Small intestine (tissue), 7 donors: ENCODE measurements at regions not wholly inside any gene's neighbourhood (a gene's known extent, or its start where the extent isn't known, plus 50 kb on each side); places are given as distances from the start of the nearest gene placed in this dataset.
A peak's percentile ranks its signal among the peaks of the same experiment; 100 is the strongest.

Experiments used
- DNase-seq, 2 donors: peaks; one replicate each; pipeline versions ENCODE4 v3.0.0 to v3.0.0-alpha.2; 2013
- FAIRE-seq: peaks from 2 replicates; lab custom pipeline; 2012; peaks lifted over from hg19 to GRCh38; lab: Jason Lieb, UNC
- H3K27ac ChIP-seq, 3 donors: one replicate each; pipeline ENCODE4 v1.5.1; 2013; ENCODE audit warnings: low read length in 2 of 3, mild to moderate bottlenecking in 2 of 3, control low read depth in 1 of 3, inconsistent platforms in 1 of 3, low read depth in 1 of 3, moderate library complexity in 1 of 3
- H3K27me3 ChIP-seq, 3 donors: one replicate each; pipeline ENCODE4 v1.6.1; 2013; ENCODE audit warnings: low read length in 3 of 3, inconsistent platforms in 1 of 3; ENCODE audit not compliant: control insufficient read depth in 3 of 3, insufficient read depth in 3 of 3
- H3K36me3 ChIP-seq, 3 donors: one replicate each; pipeline ENCODE4 v1.6.1; 2013; ENCODE audit warnings: low read length in 3 of 3, inconsistent platforms in 1 of 3, low read depth in 1 of 3, mild to moderate bottlenecking in 1 of 3, moderate library complexity in 1 of 3; ENCODE audit not compliant: control insufficient read depth in 3 of 3, insufficient read depth in 2 of 3
- H3K4me1 ChIP-seq, 3 donors: one replicate each; pipeline ENCODE4 v1.6.1; 2013; ENCODE audit warnings: low read length in 2 of 3, inconsistent platforms in 1 of 3, low read depth in 1 of 3, mild to moderate bottlenecking in 1 of 3, moderate library complexity in 1 of 3; ENCODE audit not compliant: control insufficient read depth in 3 of 3, insufficient read depth in 2 of 3
- H3K4me3 ChIP-seq, 3 donors: one replicate each; pipeline ENCODE4 v1.5.1; 2013; ENCODE audit warnings: low read length in 3 of 3, control low read depth in 1 of 3, inconsistent platforms in 1 of 3, low read depth in 1 of 3, mild to moderate bottlenecking in 1 of 3, moderate library complexity in 1 of 3
- H3K9me3 ChIP-seq, 2 donors: one replicate each; pipeline ENCODE4 v1.6.1; 2013; ENCODE audit warnings: low read depth in 1 of 2, low read length in 1 of 2; ENCODE audit not compliant: control insufficient read depth in 2 of 2, insufficient read depth in 1 of 2
- WGBS, 3 donors: extraction: QIAGEN DNeasy Blood & Tissue Kit; methylation state at CpG; one replicate each; pipeline ENCODE4 v1.1.7; 2013; 5-methylcytosine and 5-hydroxymethylcytosine counted together
- donor health status: healthy with polysubstance abuse.
- donor health status: control.
- donor health status: control.
- donor health status: Bipolar disorder and iron deficiency.
- donor health status: healthy.

GRCh38 chr1:224510880-224511645 lies 76.5 kb upstream of the WDR26 start:
- DNase-seq (no peak), FAIRE-seq (no peak)
- WGBS, 3 donors, result 56 to 64% (median 62%) methylated on average over 4 of the region's 4 CpGs
- Histone ChIP-seq H3K36me3 (no peaks in the 10 kb centered on the region), H3K27ac (peak overlapping the region in 1 of 3 donors; percentile 41), H3K4me3 (no peak overlapping the region), H3K9me3 (no peaks in the 10 kb centered on the region), H3K27me3 (no peaks in the 10 kb centered on the region), H3K4me1 (peaks cover 3 to 22% (median 3%) of the 10 kb centered on the region in 3 donors)

GRCh38 chr1:224512600-224513151 lies 78.1 kb upstream of the WDR26 start:
- peaks cover 3 to 22% (median 3%) of the 10 kb centered on the region in 3 donors for H3K4me1 ChIP-seq
- WGBS, 3 donors, result 44 to 71% (median 54%) methylated on average over 5 of the region's 5 CpGs
- H3K36me3 ChIP-seq, result no peaks in the 10 kb centered on the region
- H3K27ac ChIP-seq, result no peak overlapping the region
- FAIRE-seq, result no peak
- no peaks in the 10 kb centered on the region for H3K9me3 ChIP-seq
- no peak overlapping the region for H3K4me3 ChIP-seq
- no peak for DNase-seq
- no peaks in the 10 kb centered on the region for H3K27me3 ChIP-seq

- no peaks in the 10 kb centered on the region for H3K9me3 ChIP-seq
- no peak overlapping the region for H3K4me3 ChIP-seq
- peaks cover 0 to 18% (median 3%) of the 10 kb centered on the region in 3 donors for H3K4me1 ChIP-seq
- H3K27me3 ChIP-seq, result no peaks in the 10 kb centered on the region
- FAIRE-seq, result no peak
- H3K36me3 ChIP-seq, result no peaks in the 10 kb centered on the region
- no peak overlapping the region for H3K27ac ChIP-seq
- DNase-seq, result no peak
- 43 to 61% (median 59%) methylated on average over 6 of the region's 6 CpGs for WGBS, 3 donors
Observed at GRCh38 chr1:224513383-224513782, 78.8 kb upstream of the WDR26 start.

- 0 to 5% (median 4%) methylated on average over 11 of the region's 11 CpGs for WGBS, 3 donors
- H3K4me1 ChIP-seq, result peaks cover 0 to 17% (median 3%) of the 10 kb centered on the region in 3 donors
- DNase-seq (peak; percentile 78 to 87), FAIRE-seq (no peak)
- H3K27ac ChIP-seq, result no peak overlapping the region
- no peaks in the 10 kb centered on the region for H3K9me3 ChIP-seq
- no peaks in the 10 kb centered on the region for H3K27me3 ChIP-seq
- no peaks in the 10 kb centered on the region for H3K36me3 ChIP-seq
- no peak overlapping the region for H3K4me3 ChIP-seq
Observed at GRCh38 chr1:224513787-224514209, 79.2 kb upstream of the WDR26 start.

- Histone ChIP-seq H3K4me3 (no peak overlapping the region), H3K9me3 (peaks cover 0 to 3% of the 10 kb centered on the region in 2 donors), H3K27ac (no peak overlapping the region), H3K36me3 (no peaks in the 10 kb centered on the region), H3K27me3 (no peaks in the 10 kb centered on the region), H3K4me1 (peaks cover 0 to 4% (median 0%) of the 10 kb centered on the region in 3 donors)
- WGBS, 3 donors, result 89 to 93% (median 91%) methylated on average over 8 of the region's 8 CpGs
- FAIRE-seq (no peak), DNase-seq (no peak)
Observed at GRCh38 chr1:224517171-224517570, 82.6 kb upstream of the WDR26 start.

GRCh38 chr1:224518528-224518927 lies 83.9 kb upstream of the WDR26 start:
- Histone ChIP-seq H3K36me3 (no peaks in the 10 kb centered on the region), H3K27me3 (no peaks in the 10 kb centered on the region), H3K9me3 (peaks cover 0 to 3% of the 10 kb centered on the region in 2 donors), H3K27ac (no peak overlapping the region), H3K4me1 (peaks cover 0 to 1% (median 0%) of the 10 kb centered on the region in 3 donors), H3K4me3 (no peak overlapping the region)
- no peak for DNase-seq
- no peak for FAIRE-seq
- WGBS, 3 donors, result 71 to 84% (median 79%) methylated on average over 4 of the region's 4 CpGs

- no peaks in the 10 kb centered on the region for H3K36me3 ChIP-seq
- FAIRE-seq, result no peak
Observed at GRCh38 chr1:224519874-224520273, 85.3 kb upstream of the WDR26 start.

GRCh38 chr1:224520808-224521207 lies 86.2 kb upstream of the WDR26 start:
- no peak for FAIRE-seq
- H3K27me3 ChIP-seq, result no peaks in the 10 kb centered on the region
- 77 to 82% (median 79%) methylated on average over 4 of the region's 4 CpGs for WGBS, 3 donors
- no peak overlapping the region for H3K4me3 ChIP-seq
- DNase-seq, result no peak
- H3K9me3 ChIP-seq, result peaks cover 0 to 3% of the 10 kb centered on the region in 2 donors
- H3K36me3 ChIP-seq, result no peaks in the 10 kb centered on the region
- H3K27ac ChIP-seq, result no peak overlapping the region
- no peaks in the 10 kb centered on the region for H3K4me1 ChIP-seq

More at GRCh38 chr1:224519874-224520273, 85.3 kb upstream of the WDR26 start:
- Histone ChIP-seq H3K9me3 (peaks cover 0 to 3% of the 10 kb centered on the region in 2 donors), H3K27me3 (no peaks in the 10 kb centered on the region), H3K4me1 (no peaks in the 10 kb centered on the region), H3K4me3 (no peak overlapping the region), H3K27ac (no peak overlapping the region)
- no peak for DNase-seq
